ENCODE measurements at regions not wholly inside any gene's neighbourhood (a gene's known extent, or its start where the extent isn't known, plus 50 kb on each side); places are given as distances from the start of the nearest gene placed in this dataset.
"Not testable (repeated sequence)": the region's sequence is repeated elsewhere in the genome, so short reads cannot be mapped to it uniquely, and the experiment has no call there.

GRCh38 chr1:198849093-198849492 lies 210.3 kb downstream of the PTPRC start:
- H3K27me3 Mint-ChIP-seq (ENCODE audit: low read depth), result peaks cover 3% of the 10 kb centered on the region
- H3K36me3 Mint-ChIP-seq (ENCODE audit: low read depth), result peaks cover 61% of the 10 kb centered on the region
- H3K9me3 Mint-ChIP-seq, result peaks cover 10% of the 10 kb centered on the region
- peak overlapping the region in 2 of 3 experiments; percentile 49 to 75 for H3K4me3 Mint-ChIP-seq
- TF ChIP-seq, protein P1, sequence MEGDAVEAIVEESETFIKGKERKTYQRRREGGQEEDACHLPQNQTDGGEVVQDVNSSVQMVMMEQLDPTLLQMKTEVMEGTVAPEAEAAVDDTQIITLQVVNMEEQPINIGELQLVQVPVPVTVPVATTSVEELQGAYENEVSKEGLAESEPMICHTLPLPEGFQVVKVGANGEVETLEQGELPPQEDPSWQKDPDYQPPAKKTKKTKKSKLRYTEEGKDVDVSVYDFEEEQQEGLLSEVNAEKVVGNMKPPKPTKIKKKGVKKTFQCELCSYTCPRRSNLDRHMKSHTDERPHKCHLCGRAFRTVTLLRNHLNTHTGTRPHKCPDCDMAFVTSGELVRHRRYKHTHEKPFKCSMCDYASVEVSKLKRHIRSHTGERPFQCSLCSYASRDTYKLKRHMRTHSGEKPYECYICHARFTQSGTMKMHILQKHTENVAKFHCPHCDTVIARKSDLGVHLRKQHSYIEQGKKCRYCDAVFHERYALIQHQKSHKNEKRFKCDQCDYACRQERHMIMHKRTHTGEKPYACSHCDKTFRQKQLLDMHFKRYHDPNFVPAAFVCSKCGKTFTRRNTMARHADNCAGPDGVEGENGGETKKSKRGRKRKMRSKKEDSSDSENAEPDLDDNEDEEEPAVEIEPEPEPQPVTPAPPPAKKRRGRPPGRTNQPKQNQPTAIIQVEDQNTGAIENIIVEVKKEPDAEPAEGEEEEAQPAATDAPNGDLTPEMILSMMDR (IDR thresholded peaks at IDR 0.05; ENCODE audit: unreplicated experiment in 3 of 3), result no peak
- H3K27ac Mint-ChIP-seq, result peak overlapping the region; percentile 65 to 97 (median 94)
- H3K4me1 Mint-ChIP-seq, result peaks cover 35% of the 10 kb centered on the region

DNA sequence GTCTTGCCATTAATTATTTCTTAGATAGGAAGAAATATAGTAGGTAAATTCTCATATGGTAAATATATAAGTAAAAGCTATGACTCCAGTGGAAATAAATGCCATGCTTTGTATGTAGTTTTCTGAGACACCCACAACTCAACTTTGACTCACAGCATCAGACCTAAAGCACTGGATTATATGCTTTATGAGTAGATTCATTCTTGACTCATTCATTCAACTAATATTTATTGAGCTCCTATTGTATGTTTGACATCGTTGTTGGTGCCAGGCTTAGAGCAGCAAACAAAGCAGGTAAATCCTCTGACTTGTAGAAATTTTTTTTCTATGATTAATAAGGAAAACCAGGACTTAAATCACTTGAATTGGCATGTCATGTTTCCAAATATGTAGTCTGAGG lies 211.4 kb downstream of the PTPRC start:
- H3K36me3 Mint-ChIP-seq (ENCODE audit: low read depth), result peaks cover 64% of the 10 kb centered on the region
- H3K4me1 Mint-ChIP-seq, result peaks cover 33% of the 10 kb centered on the region
- H3K4me3 Mint-ChIP-seq, result peak overlapping the region in 1 of 3 experiments; percentile 13
- H3K27ac Mint-ChIP-seq, result peak overlapping the region; percentile 7 to 84 (median 46)
- peaks cover 3% of the 10 kb centered on the region for H3K27me3 Mint-ChIP-seq (ENCODE audit: low read depth)
- peaks cover 9% of the 10 kb centered on the region for H3K9me3 Mint-ChIP-seq
- TF ChIP-seq, protein P1 (IDR thresholded peaks at IDR 0.05; ENCODE audit: unreplicated experiment in 3 of 3), result no peak

DNA sequence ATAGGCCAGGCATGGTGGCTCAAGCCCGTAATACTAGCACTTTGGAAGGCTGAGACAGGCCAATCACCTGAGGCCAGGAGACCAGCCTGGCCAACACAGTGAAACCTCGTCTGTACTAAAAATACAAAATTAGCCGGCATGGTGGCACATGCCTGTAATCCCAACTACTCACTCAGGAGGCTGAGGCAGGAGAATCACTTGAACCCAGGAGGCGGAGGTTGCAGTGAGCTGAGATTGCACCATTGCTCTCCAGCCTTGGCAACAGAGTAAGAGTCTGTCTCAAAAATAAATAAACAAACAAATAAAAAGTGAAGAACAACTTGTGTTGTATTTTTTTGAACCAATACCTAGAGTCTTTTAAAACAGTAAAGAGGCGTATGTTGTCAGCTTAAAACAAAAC lies 212.1 kb downstream of the PTPRC start:
- H3K9me3 Mint-ChIP-seq; H3K27ac Mint-ChIP-seq; H3K4me3 Mint-ChIP-seq; H3K27me3 Mint-ChIP-seq (ENCODE audit: low read depth): not testable (repeated sequence)
- Mint-ChIP-seq H3K4me1 (peaks cover 31% of the 10 kb centered on the region), H3K36me3 (ENCODE audit: low read depth) (peaks cover 57% of the 10 kb centered on the region)

- peaks cover 2% of the 10 kb centered on the region for H3K4me1 Mint-ChIP-seq
- TF ChIP-seq, protein P1 (IDR thresholded peaks at IDR 0.05; ENCODE audit: unreplicated experiment in 3 of 3), result no peak
- H3K4me3 Mint-ChIP-seq, result no peak overlapping the region
- no peaks in the 10 kb centered on the region for H3K27me3 Mint-ChIP-seq (ENCODE audit: low read depth)
- peaks cover 4% of the 10 kb centered on the region for H3K9me3 Mint-ChIP-seq
- peak overlapping the region in 2 of 3 experiments; percentile 5 to 27 for H3K27ac Mint-ChIP-seq
- H3K36me3 Mint-ChIP-seq (ENCODE audit: low read depth), result peaks cover 48% of the 10 kb centered on the region
Measured at GRCh38 chr1:198856601-198857000, 217.8 kb downstream of the PTPRC start.

- TF ChIP-seq, protein P1 (IDR thresholded peaks at IDR 0.05; ENCODE audit: unreplicated experiment in 3 of 3), result no peak
- Mint-ChIP-seq H3K36me3 (ENCODE audit: low read depth) (peaks cover 44% of the 10 kb centered on the region), H3K9me3 (no peaks in the 10 kb centered on the region), H3K27ac (no peak overlapping the region), H3K27me3 (ENCODE audit: low read depth) (no peaks in the 10 kb centered on the region), H3K4me3 (no peak overlapping the region), H3K4me1 (peaks cover 11% of the 10 kb centered on the region)
Measured at GRCh38 chr1:198858033-198858432, 219.2 kb downstream of the PTPRC start.

DNA sequence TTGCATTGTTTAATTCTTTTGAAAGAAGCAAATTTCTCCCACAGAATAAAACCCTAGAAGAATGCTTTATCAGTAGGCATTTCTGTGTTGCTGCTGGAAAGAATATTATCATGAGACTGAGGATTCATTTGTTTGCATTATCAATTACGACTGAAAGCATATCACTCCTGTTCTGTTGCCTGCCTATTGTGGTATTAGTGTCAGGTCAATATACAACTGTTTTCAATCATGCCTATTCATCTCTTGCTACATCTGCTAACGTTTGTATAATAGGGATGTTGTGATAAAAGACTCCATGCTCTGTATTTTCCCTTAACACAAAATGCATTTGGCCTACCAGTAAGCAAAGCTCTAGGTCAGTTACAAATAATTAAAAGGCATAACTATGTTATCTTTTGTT lies 221.5 kb downstream of the PTPRC start:
- no peaks in the 10 kb centered on the region for H3K27me3 Mint-ChIP-seq (ENCODE audit: low read depth)

More for the DNA sequence above, 221.5 kb downstream of the PTPRC start:
- H3K27ac Mint-ChIP-seq, result no peak overlapping the region
- H3K36me3 Mint-ChIP-seq (ENCODE audit: low read depth), result peaks cover 29% of the 10 kb centered on the region
- TF ChIP-seq, protein P1 (IDR thresholded peaks at IDR 0.05; ENCODE audit: unreplicated experiment in 3 of 3), result no peak
- H3K4me3 Mint-ChIP-seq, result no peak overlapping the region
- no peaks in the 10 kb centered on the region for H3K9me3 Mint-ChIP-seq
- H3K4me1 Mint-ChIP-seq, result peaks cover 18% of the 10 kb centered on the region
